IMR-90 (cell line): ENCODE measurements at regions not wholly inside any gene's neighbourhood (a gene's known extent, or its start where the extent isn't known, plus 50 kb on each side); places are given as distances from the start of the nearest gene placed in this dataset.

Experiments
- ATAC-seq: fragments of 200-7000 bp; cut with Tn5 transposase; 2 replicates; pipeline ENCODE4 v1.9.1; 2020; ENCODE audit warnings: low read depth, mild to moderate bottlenecking, moderate library complexity
- BruUV-seq: library from RNA; stranded (reverse); fragments of 400-500 nt; replicated peaks from 2 replicates; lab custom pipeline; 2021; lab: Mats Ljungman, UMichigan
- CTCF ChIA-PET: fragments of 300-600 bp; formaldehyde crosslinking; extraction: SDS; loops from one replicate; lab custom pipeline; 2021; ENCODE audit warnings: antibody characterized with exemption; lab: Yijun Ruan, JAX
- POLR2A ChIA-PET: fragments of 300-600 bp; sonication (Branson Sonifier 250); formaldehyde crosslinking; loops from one replicate; lab custom pipeline; 2022; ENCODE audit warnings: antibody characterized with exemption; ENCODE audit not compliant: unreplicated experiment; lab: Charles Lee
- DNase-seq: peaks from one replicate; pipeline ENCODE4 v3.0.0; 2013
- H2AFZ ChIP-seq: replicated peaks from 2 replicates; pipeline ENCODE3; 2013; ENCODE audit warnings: low read length, mild to moderate bottlenecking; ENCODE audit not compliant: poor library complexity
- H2AK5ac ChIP-seq: 2 replicates; pipeline ENCODE4 v1.6.1; 2013; ENCODE audit warnings: low read depth, low read length, inconsistent platforms
- H2AK9ac ChIP-seq: replicated peaks from 2 replicates; pipeline ENCODE3; 2013; ENCODE audit warnings: mild to moderate bottlenecking, low read depth, low read length, moderate library complexity; ENCODE audit not compliant: poor library complexity
- H2BK120ac ChIP-seq: 2 replicates; pipeline ENCODE4 v1.6.1; 2013; ENCODE audit warnings: low read depth, low read length, inconsistent platforms
- H2BK15ac ChIP-seq: 3 replicates; pipeline ENCODE4 v1.6.1; 2013; ENCODE audit warnings: low read depth, low read length, inconsistent platforms
- H2BK20ac ChIP-seq: 2 replicates; pipeline ENCODE4 v1.6.1; 2013; ENCODE audit warnings: low read depth, mild to moderate bottlenecking, inconsistent platforms, low read length, moderate library complexity
- H2BK5ac ChIP-seq: 2 replicates; pipeline ENCODE4 v1.6.1; 2013; ENCODE audit warnings: mild to moderate bottlenecking, low read depth, low read length, inconsistent platforms; ENCODE audit not compliant: poor library complexity, severe bottlenecking
- H3K14ac ChIP-seq: replicated peaks from 2 replicates; pipeline ENCODE4 v1.6.1; 2013; ENCODE audit warnings: low read depth, low read length, inconsistent platforms
- H3K18ac ChIP-seq: 2 replicates; pipeline ENCODE4 v1.6.1; 2013; ENCODE audit warnings: low read depth, low read length, control low read depth
- H3K23ac ChIP-seq: 2 replicates; pipeline ENCODE4 v1.6.1; 2013; ENCODE audit warnings: low read depth, low read length, inconsistent platforms
- H3K27ac ChIP-seq: 2 replicates; pipeline ENCODE4 v1.5.1; 2013; ENCODE audit warnings: mild to moderate bottlenecking, control low read depth, low read length; ENCODE audit not compliant: insufficient read depth
- H3K27me3 ChIP-seq: 2 replicates; pipeline ENCODE4 v1.6.1; 2013; ENCODE audit warnings: low read length; ENCODE audit not compliant: control insufficient read depth, insufficient read depth
- H3K36me3 ChIP-seq: 2 replicates; pipeline ENCODE4 v1.6.1; 2013; ENCODE audit warnings: low read length, mixed read lengths; ENCODE audit not compliant: control insufficient read depth, insufficient read depth
- H3K4ac ChIP-seq: 2 replicates; pipeline ENCODE4 v1.6.1; 2013; ENCODE audit warnings: low read depth, low read length, inconsistent platforms
- H3K4me1 ChIP-seq: 2 replicates; pipeline ENCODE4 v1.6.1; 2013; ENCODE audit warnings: low read length, mixed read lengths; ENCODE audit not compliant: control insufficient read depth, insufficient read depth
- H3K4me2 ChIP-seq: 2 replicates; pipeline ENCODE4 v1.6.1; 2013; ENCODE audit warnings: low read depth, mild to moderate bottlenecking, control low read depth, low read length, moderate library complexity
- H3K4me3 ChIP-seq: 2 replicates; pipeline ENCODE4 v1.5.1; 2013; ENCODE audit warnings: low read depth, mild to moderate bottlenecking, control low read depth, low read length, moderate library complexity; ENCODE audit not compliant: insufficient read depth
- H3K56ac ChIP-seq: 2 replicates; pipeline ENCODE4 v1.6.1; 2013; ENCODE audit warnings: low read length, inconsistent platforms; ENCODE audit not compliant: insufficient read depth; ENCODE audit errors: extremely low read depth
- H3K79me1 ChIP-seq, 2 experiments: 2 replicates each; pipeline ENCODE4 v1.6.1; 2013; ENCODE audit warnings: low read length in 2 of 2, inconsistent platforms in 1 of 2, low read depth in 1 of 2
- H3K9ac ChIP-seq: 2 replicates; pipeline ENCODE4 v1.6.1; 2013; ENCODE audit warnings: low read depth, low read length, control low read depth
- H3K9me1 ChIP-seq: 2 replicates; pipeline ENCODE4 v1.6.1; 2013; ENCODE audit warnings: low read length, inconsistent platforms; ENCODE audit not compliant: insufficient read depth
- H3K9me3 ChIP-seq: 2 replicates; pipeline ENCODE4 v1.6.1; 2013; ENCODE audit warnings: low read length; ENCODE audit not compliant: control insufficient read depth, insufficient read depth
- H4K20me1 ChIP-seq: 2 replicates; pipeline ENCODE4 v1.6.1; 2013; ENCODE audit warnings: low read length, inconsistent platforms; ENCODE audit not compliant: insufficient read depth
- H4K5ac ChIP-seq: 2 replicates; pipeline ENCODE4 v1.6.1; 2013; ENCODE audit warnings: mild to moderate bottlenecking, low read depth, low read length, control low read depth
- H4K8ac ChIP-seq, 2 experiments: 2 replicates each; pipeline ENCODE4 v1.6.1; 2013; ENCODE audit warnings: low read depth in 2 of 2, low read length in 2 of 2, control low read depth in 1 of 2, inconsistent platforms in 1 of 2
- H4K91ac ChIP-seq: 2 replicates; pipeline ENCODE4 v1.6.1; 2013; ENCODE audit warnings: low read depth, low read length, inconsistent platforms; ENCODE audit not compliant: insufficient read depth
- BHLHE40 ChIP-seq: fragments of 150-350 bp; IDR thresholded peaks from 2 replicates; pipeline ENCODE4 v1.6.1; 2016; ENCODE audit warnings: mild to moderate bottlenecking, low read depth, low read length
- CEBPB ChIP-seq: IDR thresholded peaks from 2 replicates; pipeline ENCODE4 v1.6.1; 2012; ENCODE audit warnings: low read depth, low read length, improper control_type of control experiment
- CHD1 ChIP-seq: IDR thresholded peaks from 2 replicates; pipeline ENCODE4 v1.6.1; 2012; ENCODE audit warnings: low read depth, low read length, improper control_type of control experiment
- ELK1 ChIP-seq: fragments of 150-350 bp; IDR thresholded peaks from 2 replicates; pipeline ENCODE4 v1.6.1; 2016; ENCODE audit warnings: low read depth, mild to moderate bottlenecking, low read length, moderate library complexity, borderline replicate concordance
- FOS ChIP-seq: fragments of 150-350 bp; IDR thresholded peaks from 2 replicates; pipeline ENCODE4 v1.6.1; 2016; ENCODE audit warnings: low read depth, low read length
- MAFK ChIP-seq: IDR thresholded peaks from 2 replicates; pipeline ENCODE4 v1.6.1; 2012; ENCODE audit warnings: low read depth, low read length, improper control_type of control experiment
- MAZ ChIP-seq: IDR thresholded peaks from 2 replicates; pipeline ENCODE4 v1.6.1; 2012; ENCODE audit warnings: low read depth, mild to moderate bottlenecking, low read length, improper control_type of control experiment, moderate library complexity, borderline replicate concordance
- MXI1 ChIP-seq: IDR thresholded peaks from 2 replicates; pipeline ENCODE4 v1.6.1; 2012; ENCODE audit warnings: low read depth, mild to moderate bottlenecking, low read length, moderate library complexity, borderline replicate concordance
- NFE2L2 ChIP-seq: fragments of 150-350 bp; IDR thresholded peaks from 2 replicates; pipeline ENCODE4 v1.6.1; 2016; ENCODE audit warnings: low read depth, mild to moderate bottlenecking, low read length
- POLR2A ChIP-seq: IDR thresholded peaks from 2 replicates; pipeline ENCODE4 v1.6.1; 2012; ENCODE audit warnings: mild to moderate bottlenecking, low read depth, low read length
- RAD21 ChIP-seq: IDR thresholded peaks from 2 replicates; pipeline ENCODE4 v1.6.1; 2012; ENCODE audit warnings: low read length, improper control_type of control experiment
- RCOR1 ChIP-seq: IDR thresholded peaks from 2 replicates; pipeline ENCODE4 v1.6.1; 2012; ENCODE audit warnings: mild to moderate bottlenecking, low read length, improper control_type of control experiment; ENCODE audit not compliant: insufficient replicate concordance
- RFX5 ChIP-seq: IDR thresholded peaks from 2 replicates; pipeline ENCODE4 v1.8.0; 2012; ENCODE audit warnings: low read depth, mild to moderate bottlenecking, low read length, moderate library complexity
- SMC3 ChIP-seq: fragments of 150-350 bp; IDR thresholded peaks from 2 replicates; pipeline ENCODE4 v1.6.1; 2016; ENCODE audit warnings: low read depth, mild to moderate bottlenecking, antibody characterized with exemption, low read length, moderate library complexity
- dilution Hi-C: fragments of 300-500 bp; cut with HindIII; formaldehyde crosslinking; loops from one replicate; pipeline ENCODE4 v1.14.3; 2018; ENCODE audit warnings: low sequenced_read_pairs; ENCODE audit not compliant: unreplicated experiment
- in situ Hi-C: fragments of 300-500 bp; cut with MboI; formaldehyde crosslinking; loops from 3 replicates; pipeline ENCODE4 v1.14.3; 2019; ENCODE audit warnings: low sequenced_read_pairs, inconsistent platforms, mixed read lengths
- intact Hi-C: fragments of 100-400 bp; cut with micrococcal nuclease; formaldehyde crosslinking; loops from 2 replicates; pipeline ENCODE4 v1.10.0; 2022
- TF ChIP-seq, protein P1 (sequence below): conservative IDR thresholded peaks from 2 replicates; pipeline ENCODE4 v1.5.1; 2012; ENCODE audit warnings: mild to moderate bottlenecking, low read depth, low read length, improper control_type of control experiment
- TF ChIP-seq, protein P2 (sequence below): fragments of 150-350 bp; IDR thresholded peaks from 2 replicates; pipeline ENCODE4 v1.6.1; 2017; ENCODE audit warnings: mild to moderate bottlenecking, antibody characterized with exemption, low read length, low read depth

- Histone ChIP-seq H2BK20ac (no peak overlapping the region), H3K23ac (no peak overlapping the region), H4K5ac (no peak overlapping the region), H3K9me1 (no peaks in the 10 kb centered on the region), H3K4me1 (no peaks in the 10 kb centered on the region), H3K9ac (no peak overlapping the region), H2BK5ac (no peak overlapping the region), H3K9me3 (no peaks in the 10 kb centered on the region), H3K79me1 (no peaks in the 10 kb centered on the region), H3K14ac (no peak overlapping the region), H3K36me3 (no peaks in the 10 kb centered on the region), H2AK5ac (no peak overlapping the region), H3K18ac (no peak overlapping the region), H3K4me2 (no peak overlapping the region), H2BK120ac (no peak overlapping the region), H2AK9ac (no peak overlapping the region), H3K4ac (no peak overlapping the region), H2AFZ (no peak overlapping the region), H4K91ac (no peak overlapping the region), H4K8ac (no peak overlapping the region), H3K27ac (no peak overlapping the region), H2BK15ac (no peak overlapping the region), H3K4me3 (no peak overlapping the region), H4K20me1 (no peaks in the 10 kb centered on the region), H3K27me3 (no peaks in the 10 kb centered on the region), H3K56ac (no peak overlapping the region)
- ATAC-seq (no peak), DNase-seq (no peak)
- BruUV-seq, result no TSS peak
- dilution Hi-C loops, result no loop called here
- in situ Hi-C loops, result no loop called here
- ChIA-PET POLR2A (no interaction called here), CTCF (no interaction called here)
- TF ChIP-seq MXI1, result no peak
- TF ChIP-seq MAFK, result no peak
- TF ChIP-seq, protein P1, sequence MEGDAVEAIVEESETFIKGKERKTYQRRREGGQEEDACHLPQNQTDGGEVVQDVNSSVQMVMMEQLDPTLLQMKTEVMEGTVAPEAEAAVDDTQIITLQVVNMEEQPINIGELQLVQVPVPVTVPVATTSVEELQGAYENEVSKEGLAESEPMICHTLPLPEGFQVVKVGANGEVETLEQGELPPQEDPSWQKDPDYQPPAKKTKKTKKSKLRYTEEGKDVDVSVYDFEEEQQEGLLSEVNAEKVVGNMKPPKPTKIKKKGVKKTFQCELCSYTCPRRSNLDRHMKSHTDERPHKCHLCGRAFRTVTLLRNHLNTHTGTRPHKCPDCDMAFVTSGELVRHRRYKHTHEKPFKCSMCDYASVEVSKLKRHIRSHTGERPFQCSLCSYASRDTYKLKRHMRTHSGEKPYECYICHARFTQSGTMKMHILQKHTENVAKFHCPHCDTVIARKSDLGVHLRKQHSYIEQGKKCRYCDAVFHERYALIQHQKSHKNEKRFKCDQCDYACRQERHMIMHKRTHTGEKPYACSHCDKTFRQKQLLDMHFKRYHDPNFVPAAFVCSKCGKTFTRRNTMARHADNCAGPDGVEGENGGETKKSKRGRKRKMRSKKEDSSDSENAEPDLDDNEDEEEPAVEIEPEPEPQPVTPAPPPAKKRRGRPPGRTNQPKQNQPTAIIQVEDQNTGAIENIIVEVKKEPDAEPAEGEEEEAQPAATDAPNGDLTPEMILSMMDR, result no peak
- TF ChIP-seq RCOR1, result no peak
- TF ChIP-seq RAD21, result no peak
- no peak for TF ChIP-seq MAZ
- TF ChIP-seq SMC3, result no peak
- no peak for TF ChIP-seq POLR2A
- TF ChIP-seq BHLHE40, result no peak
- TF ChIP-seq FOS, result no peak
- no peak for TF ChIP-seq CEBPB
- no peak for TF ChIP-seq ELK1
- TF ChIP-seq, protein P2, sequence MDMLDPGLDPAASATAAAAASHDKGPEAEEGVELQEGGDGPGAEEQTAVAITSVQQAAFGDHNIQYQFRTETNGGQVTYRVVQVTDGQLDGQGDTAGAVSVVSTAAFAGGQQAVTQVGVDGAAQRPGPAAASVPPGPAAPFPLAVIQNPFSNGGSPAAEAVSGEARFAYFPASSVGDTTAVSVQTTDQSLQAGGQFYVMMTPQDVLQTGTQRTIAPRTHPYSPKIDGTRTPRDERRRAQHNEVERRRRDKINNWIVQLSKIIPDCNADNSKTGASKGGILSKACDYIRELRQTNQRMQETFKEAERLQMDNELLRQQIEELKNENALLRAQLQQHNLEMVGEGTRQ, result no peak
- TF ChIP-seq CHD1, result no peak
- TF ChIP-seq RFX5, result no peak
- no peak for TF ChIP-seq NFE2L2
- intact Hi-C loops, result no loop called here
Observed at GRCh38 chrX:123077631-123078030, 106.4 kb upstream of the GRIA3 start.
